Activated T-cell treated with anti-CD3 and anti-CD28 coated beads, Interleukin-2, amount 50 U/mL, for 48 hours (primary cell): ENCODE measurements at regions not wholly inside any gene's neighbourhood (a gene's known extent, or its start where the extent isn't known, plus 50 kb on each side); places are given as distances from the start of the nearest gene placed in this dataset.
"Not testable (repeated sequence)": the region's sequence is repeated elsewhere in the genome, so short reads cannot be mapped to it uniquely, and the experiment has no call there.

Experiments used
- DNase-seq, 2 experiments: peaks; one replicate each; pipeline ENCODE4 v3.0.0-alpha.2; 2020

- DNase-seq, result no peak
Observed at GRCh38 chr5:77908787-77909186, 132.6 kb upstream of the TBCA start.

- DNase-seq, result no peak
Observed at GRCh38 chr5:77907786-77908185, 131.6 kb upstream of the TBCA start.

- no peak for DNase-seq
Observed at GRCh38 chr5:77906806-77907205, 130.7 kb upstream of the TBCA start.

- no peak for DNase-seq
Observed at GRCh38 chr5:77904362-77904761, 128.2 kb upstream of the TBCA start.

- no peak for DNase-seq
Observed at GRCh38 chr5:77900691-77901090, 124.6 kb upstream of the TBCA start.

GRCh38 chr5:77898385-77898784, 122.2 kb upstream of the TBCA start:
- DNase-seq, result no peak

GRCh38 chr5:77896338-77896737, 120.2 kb upstream of the TBCA start:
- no peak for DNase-seq

GRCh38 chr5:77894103-77894502, 118.0 kb upstream of the TBCA start:
- DNase-seq, result not testable (repeated sequence)

- DNase-seq, result no peak
Observed at GRCh38 chr5:77893225-77893860, 117.2 kb upstream of the TBCA start.

- no peak for DNase-seq
Observed at GRCh38 chr5:77892061-77893010, 116.2 kb upstream of the TBCA start.

GRCh38 chr5:77885519-77885918, 109.4 kb upstream of the TBCA start:
- DNase-seq, result no peak

GRCh38 chr5:77882670-77883257, 106.6 kb upstream of the TBCA start:
- peak; percentile 37 to 51 for DNase-seq

GRCh38 chr5:77881528-77881927, 105.4 kb upstream of the TBCA start:
- no peak for DNase-seq

GRCh38 chr5:77877516-77878355, 101.6 kb upstream of the TBCA start:
- no peak for DNase-seq

- DNase-seq, result no peak
Observed at GRCh38 chr5:77876862-77877502, 100.8 kb upstream of the TBCA start.

GRCh38 chr5:77876316-77876715, 100.2 kb upstream of the TBCA start:
- no peak for DNase-seq

GRCh38 chr5:77874691-77875090, 98.6 kb upstream of the TBCA start:
- DNase-seq, result no peak

- no peak for DNase-seq
Observed at GRCh38 chr5:77873239-77873638, 97.1 kb upstream of the TBCA start.

GRCh38 chr5:77871946-77872345, 95.8 kb upstream of the TBCA start:
- no peak for DNase-seq

- DNase-seq, result no peak
Observed at GRCh38 chr5:77871016-77871415, 94.9 kb upstream of the TBCA start.

- no peak for DNase-seq
Observed at GRCh38 chr5:77869116-77869798, 93.1 kb upstream of the TBCA start.

GRCh38 chr5:77867914-77868313, 91.8 kb upstream of the TBCA start:
- DNase-seq, result no peak
